Left ventricle myocardium inferior (tissue), 1 donor: ENCODE measurements at regions not wholly inside any gene's neighbourhood (a gene's known extent, or its start where the extent isn't known, plus 50 kb on each side); places are given as distances from the start of the nearest gene placed in this dataset.

Source experiments
- DNase-seq: peaks from one replicate; pipeline ENCODE4 v3.0.0-alpha.2; 2020
- H3K27ac ChIP-seq: fragments of 200-600 bp; replicated peaks from 2 replicates; pipeline ENCODE4 v1.8.0; 2021
- H3K27me3 ChIP-seq: fragments of 200-600 bp; 2 replicates; pipeline ENCODE4 v1.8.0; 2021; ENCODE audit warnings: low read depth
- H3K36me3 ChIP-seq: fragments of 200-600 bp; 2 replicates; pipeline ENCODE4 v1.8.0; 2021
- H3K4me1 ChIP-seq: fragments of 200-600 bp; 2 replicates; pipeline ENCODE4 v1.8.0; 2021
- H3K4me3 ChIP-seq: fragments of 200-600 bp; 2 replicates; pipeline ENCODE4 v1.8.0; 2021; ENCODE audit warnings: mild to moderate bottlenecking, moderate library complexity
- H3K9me3 ChIP-seq: fragments of 200-600 bp; replicated peaks from 2 replicates; pipeline ENCODE4 v1.8.0; 2021
- CTCF ChIP-seq: fragments of 200-600 bp; IDR thresholded peaks from 2 replicates; pipeline ENCODE4 v1.8.0; 2021; ENCODE audit warnings: antibody characterized with exemption, mild to moderate bottlenecking, borderline replicate concordance
- intact Hi-C: fragments of 100-400 bp; cut with micrococcal nuclease; formaldehyde crosslinking; loops from one replicate; pipeline ENCODE4 v1.11.0; 2022
- donor health status: DM: no; HTN: yes; CAD: no; lungs with severe emphysema.

- Histone ChIP-seq H3K27ac (no peak overlapping the region), H3K4me3 (no peak overlapping the region), H3K4me1 (peaks cover 13% of the 10 kb centered on the region), H3K36me3 (no peaks in the 10 kb centered on the region), H3K27me3 (no peaks in the 10 kb centered on the region), H3K9me3 (no peaks in the 10 kb centered on the region)
- DNase-seq, result no peak
- no peak for TF ChIP-seq CTCF
- intact Hi-C loops, result no loop called here
Observed at GRCh38 chr6:16849988-16850680, 88.9 kb upstream of the ATXN1 start.

GRCh38 chr6:16849280-16849987 is 88.2 kb upstream of the ATXN1 start:
- TF ChIP-seq CTCF, result no peak
- DNase-seq, result no peak
- no peak overlapping the region for H3K4me3 ChIP-seq
- H3K27me3 ChIP-seq, result no peaks in the 10 kb centered on the region
- no peak overlapping the region for H3K27ac ChIP-seq
- intact Hi-C loops, result no loop called here
- no peaks in the 10 kb centered on the region for H3K9me3 ChIP-seq
- H3K36me3 ChIP-seq, result no peaks in the 10 kb centered on the region
- H3K4me1 ChIP-seq, result peaks cover 13% of the 10 kb centered on the region

- intact Hi-C loops, result no loop called here
Observed at GRCh38 chr6:16846399-16846778, 85.1 kb upstream of the ATXN1 start.

DNA sequence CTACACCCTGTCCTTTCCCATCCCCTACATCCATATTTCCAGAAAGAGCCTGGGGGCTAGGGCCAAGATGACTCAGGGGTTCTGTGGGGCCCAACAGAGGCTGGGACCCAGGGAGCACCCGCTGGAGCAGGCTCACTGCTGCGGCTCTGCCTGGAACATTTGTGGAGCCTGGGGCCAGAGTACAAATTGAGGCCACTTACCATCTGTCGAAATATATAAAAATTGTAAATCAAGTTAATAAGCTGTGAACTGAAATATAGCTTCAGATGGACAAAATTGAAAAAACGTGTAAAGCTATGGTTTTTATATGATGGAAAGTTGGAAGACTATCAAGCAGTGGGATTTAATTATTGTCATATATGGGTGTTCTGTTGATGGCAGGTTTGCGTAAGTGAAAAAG is 82.9 kb upstream of the ATXN1 start:
- peaks cover 1% of the 10 kb centered on the region for H3K4me1 ChIP-seq
- no peak for DNase-seq
- no peaks in the 10 kb centered on the region for H3K27me3 ChIP-seq
- H3K27ac ChIP-seq, result no peak overlapping the region
- no peaks in the 10 kb centered on the region for H3K36me3 ChIP-seq
- H3K9me3 ChIP-seq, result no peaks in the 10 kb centered on the region
- intact Hi-C loops, result no loop called here
- TF ChIP-seq CTCF, result no peak
- no peak overlapping the region for H3K4me3 ChIP-seq

More at GRCh38 chr6:16846399-16846778, 85.1 kb upstream of the ATXN1 start:
- Histone ChIP-seq H3K9me3 (no peaks in the 10 kb centered on the region), H3K27me3 (no peaks in the 10 kb centered on the region), H3K4me3 (no peak overlapping the region), H3K36me3 (no peaks in the 10 kb centered on the region), H3K4me1 (peaks cover 13% of the 10 kb centered on the region), H3K27ac (no peak overlapping the region)
- no peak for TF ChIP-seq CTCF
- DNase-seq, result no peak

- no peak overlapping the region for H3K27ac ChIP-seq
- H3K27me3 ChIP-seq, result no peaks in the 10 kb centered on the region
- H3K4me3 ChIP-seq, result no peak overlapping the region
- H3K4me1 ChIP-seq, result peaks cover 7% of the 10 kb centered on the region
- no peaks in the 10 kb centered on the region for H3K9me3 ChIP-seq
- intact Hi-C loops, result no loop called here
- no peak for DNase-seq
- no peak for TF ChIP-seq CTCF
- H3K36me3 ChIP-seq, result no peaks in the 10 kb centered on the region
Observed at GRCh38 chr6:16842676-16843075, 81.4 kb upstream of the ATXN1 start.
